SU-DHL-6 (cell line): ENCODE measurements at regions not wholly inside any gene's neighbourhood (a gene's known extent, or its start where the extent isn't known, plus 50 kb on each side); places are given as distances from the start of the nearest gene placed in this dataset.

Source experiments
- H2AFZ ChIP-seq: fragments of 200-600 bp; sonication (generic); 2 replicates; pipeline ENCODE4 v1.6.1; 2014; ENCODE audit warnings: low read depth, mild to moderate bottlenecking, moderate library complexity, mixed read lengths, antibody characterized with exemption, low read length; ENCODE audit not compliant: severe bottlenecking
- H3F3A ChIP-seq: fragments of 200-600 bp; shearing (Covaris generic); 2 replicates; pipeline ENCODE4 v1.6.0; 2016; ENCODE audit warnings: antibody characterized with exemption, mild to moderate bottlenecking; ENCODE audit not compliant: insufficient read depth
- H3K27ac ChIP-seq: fragments of 200-600 bp; sonication (generic); 2 replicates; pipeline ENCODE4 v1.5.1; 2016; ENCODE audit warnings: low read depth, mild to moderate bottlenecking, low read length, moderate library complexity, mixed read lengths
- H3K27me3 ChIP-seq: fragments of 200-600 bp; sonication (generic), shearing (Covaris generic); 2 replicates; pipeline ENCODE4 v1.6.0; 2014; ENCODE audit warnings: mild to moderate bottlenecking, low read length
- H3K36me3 ChIP-seq: fragments of 200-600 bp; sonication (generic); 2 replicates; pipeline ENCODE4 v1.6.1; 2014; ENCODE audit warnings: mild to moderate bottlenecking, low read length, mixed read lengths
- H3K4me2 ChIP-seq: fragments of 300-600, 200-600 bp; shearing (Covaris generic), sonication (generic); 2 replicates; pipeline ENCODE4 v1.6.0; 2014; ENCODE audit warnings: low read length, low read depth, mild to moderate bottlenecking; ENCODE audit not compliant: poor library complexity, severe bottlenecking
- H3K4me3 ChIP-seq: fragments of 200-600 bp; sonication (generic); 2 replicates; pipeline ENCODE4 v1.5.1; 2014; ENCODE audit warnings: antibody characterized with exemption, low read length, mild to moderate bottlenecking, mixed read lengths; ENCODE audit not compliant: insufficient read depth, poor library complexity, severe bottlenecking
- H3K79me2 ChIP-seq: fragments of 200-600 bp; sonication (generic); 2 replicates; pipeline ENCODE4 v1.6.1; 2014; ENCODE audit warnings: mild to moderate bottlenecking, low read length, moderate library complexity; ENCODE audit not compliant: insufficient read depth
- H3K9ac ChIP-seq: fragments of 200-600 bp; sonication (generic); 2 replicates; pipeline ENCODE4 v1.7.0; 2014; ENCODE audit warnings: mild to moderate bottlenecking, low read length
- H3K9me2 ChIP-seq: fragments of 200-600 bp; sonication (generic); replicated peaks from 2 replicates; pipeline ENCODE4 v1.6.1; 2014; ENCODE audit warnings: low read length; ENCODE audit not compliant: insufficient read depth
- H3K9me3 ChIP-seq: fragments of 200-600 bp; sonication (generic); 2 replicates; pipeline ENCODE4 v1.6.1; 2014; ENCODE audit warnings: low read length, mixed read lengths; ENCODE audit not compliant: insufficient read depth
- H4K20me1 ChIP-seq: fragments of 200-600 bp; sonication (generic); 2 replicates; pipeline ENCODE4 v1.6.1; 2014; ENCODE audit warnings: low read depth, mild to moderate bottlenecking, antibody characterized with exemption, low read length, moderate library complexity, mixed read lengths
- EZH2phosphoT487 ChIP-seq: fragments of 200-600 bp; sonication (generic), shearing (Covaris generic); conservative IDR thresholded peaks from 2 replicates; pipeline ENCODE4 v1.6.1; 2018; ENCODE audit warnings: mild to moderate bottlenecking, antibody characterized with exemption, low read length, moderate library complexity, mixed read lengths
- TF ChIP-seq, protein P1 (sequence below): fragments of 200-600 bp; sonication (generic); IDR thresholded peaks from one replicate; pipeline ENCODE4 v1.5.1; 2017; ENCODE audit warnings: antibody characterized with exemption, mild to moderate bottlenecking, low read length, moderate library complexity; ENCODE audit not compliant: insufficient read depth, poor library complexity, severe bottlenecking

DNA sequence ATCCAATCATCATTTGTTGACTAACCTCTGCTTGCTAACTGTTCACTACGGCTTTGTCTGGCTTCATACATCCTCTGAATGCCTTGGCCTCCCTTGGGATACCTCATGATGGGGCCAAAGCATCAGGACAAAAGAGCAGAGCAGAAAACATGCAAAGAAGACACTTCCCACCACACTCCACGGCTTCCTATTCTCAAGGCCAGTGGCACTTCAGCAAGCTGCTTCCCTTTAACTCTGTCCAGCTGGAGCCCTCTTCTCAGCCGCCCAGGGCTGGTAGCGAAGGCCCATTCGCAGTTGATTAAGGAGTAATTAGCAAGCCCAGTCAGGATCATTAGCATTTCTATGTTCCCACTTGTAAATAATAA is 224.3 kb upstream of the FGGY start:
- Histone ChIP-seq H3K9ac (no peak overlapping the region), H2AFZ (no peak overlapping the region), H3F3A (no peaks in the 10 kb centered on the region), H3K79me2 (no peaks in the 10 kb centered on the region), H3K36me3 (no peaks in the 10 kb centered on the region), H3K9me3 (no peaks in the 10 kb centered on the region), H4K20me1 (no peaks in the 10 kb centered on the region), H3K4me2 (no peak overlapping the region), H3K27me3 (no peaks in the 10 kb centered on the region), H3K4me3 (no peak overlapping the region), H3K27ac (no peak overlapping the region), H3K9me2 (no peaks in the 10 kb centered on the region)
- TF ChIP-seq, protein P1, sequence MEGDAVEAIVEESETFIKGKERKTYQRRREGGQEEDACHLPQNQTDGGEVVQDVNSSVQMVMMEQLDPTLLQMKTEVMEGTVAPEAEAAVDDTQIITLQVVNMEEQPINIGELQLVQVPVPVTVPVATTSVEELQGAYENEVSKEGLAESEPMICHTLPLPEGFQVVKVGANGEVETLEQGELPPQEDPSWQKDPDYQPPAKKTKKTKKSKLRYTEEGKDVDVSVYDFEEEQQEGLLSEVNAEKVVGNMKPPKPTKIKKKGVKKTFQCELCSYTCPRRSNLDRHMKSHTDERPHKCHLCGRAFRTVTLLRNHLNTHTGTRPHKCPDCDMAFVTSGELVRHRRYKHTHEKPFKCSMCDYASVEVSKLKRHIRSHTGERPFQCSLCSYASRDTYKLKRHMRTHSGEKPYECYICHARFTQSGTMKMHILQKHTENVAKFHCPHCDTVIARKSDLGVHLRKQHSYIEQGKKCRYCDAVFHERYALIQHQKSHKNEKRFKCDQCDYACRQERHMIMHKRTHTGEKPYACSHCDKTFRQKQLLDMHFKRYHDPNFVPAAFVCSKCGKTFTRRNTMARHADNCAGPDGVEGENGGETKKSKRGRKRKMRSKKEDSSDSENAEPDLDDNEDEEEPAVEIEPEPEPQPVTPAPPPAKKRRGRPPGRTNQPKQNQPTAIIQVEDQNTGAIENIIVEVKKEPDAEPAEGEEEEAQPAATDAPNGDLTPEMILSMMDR, result no peak

DNA sequence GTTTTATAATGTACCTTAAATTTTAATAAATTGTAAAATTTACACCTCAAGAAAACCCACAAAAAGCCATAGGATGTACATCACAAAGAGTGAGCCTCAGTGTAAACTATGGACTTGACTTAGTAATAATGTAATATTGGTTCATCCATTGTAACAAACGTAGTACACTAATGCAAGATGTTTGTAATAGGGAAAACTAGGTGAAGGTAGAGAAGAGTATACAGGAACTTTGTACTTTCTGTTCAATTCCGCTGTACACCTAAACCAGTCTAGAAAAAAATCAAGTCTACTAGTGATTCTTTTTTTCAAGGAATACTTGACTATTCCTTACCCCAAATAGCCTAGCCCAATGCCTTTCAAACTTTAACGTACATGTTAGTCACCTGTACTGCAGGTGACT is 222.3 kb upstream of the FGGY start:
- Histone ChIP-seq H3K27me3 (no peaks in the 10 kb centered on the region), H3K9me3 (no peaks in the 10 kb centered on the region), H3K79me2 (no peaks in the 10 kb centered on the region), H3K9me2 (no peaks in the 10 kb centered on the region), H3K4me2 (no peak overlapping the region), H3K27ac (no peak overlapping the region), H3K9ac (no peak overlapping the region), H3K4me3 (no peak overlapping the region), H3F3A (no peaks in the 10 kb centered on the region), H2AFZ (no peak overlapping the region), H4K20me1 (no peaks in the 10 kb centered on the region), H3K36me3 (no peaks in the 10 kb centered on the region)
- no peak for TF ChIP-seq EZH2phosphoT487

DNA sequence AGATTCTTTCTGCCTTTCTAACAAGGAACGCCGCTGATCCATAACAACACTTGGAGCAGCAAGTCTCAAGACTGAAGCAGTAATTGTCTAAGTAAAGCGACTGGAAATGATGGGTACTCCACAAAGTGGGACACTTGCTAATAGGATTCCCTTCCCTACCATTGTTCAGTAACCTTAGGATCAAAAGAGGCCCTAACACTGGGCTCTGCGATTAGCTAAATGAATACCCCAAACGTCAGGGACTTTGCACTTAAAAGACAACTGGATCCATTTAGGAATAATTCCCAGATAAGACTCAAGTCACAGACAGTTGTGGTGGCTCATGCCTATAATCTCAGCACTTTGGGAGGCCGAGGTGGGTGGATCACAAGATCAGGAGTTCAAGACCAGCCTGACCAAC is 221.9 kb upstream of the FGGY start:
- Histone ChIP-seq H3F3A (no peaks in the 10 kb centered on the region), H3K27me3 (no peaks in the 10 kb centered on the region), H3K9me2 (no peaks in the 10 kb centered on the region), H3K9me3 (no peaks in the 10 kb centered on the region), H3K4me3 (no peak overlapping the region), H3K36me3 (no peaks in the 10 kb centered on the region), H4K20me1 (no peaks in the 10 kb centered on the region), H2AFZ (no peak overlapping the region), H3K79me2 (no peaks in the 10 kb centered on the region), H3K9ac (no peak overlapping the region), H3K4me2 (no peak overlapping the region), H3K27ac (no peak overlapping the region)
- TF ChIP-seq EZH2phosphoT487, result no peak
- TF ChIP-seq, protein P1, result no peak

DNA sequence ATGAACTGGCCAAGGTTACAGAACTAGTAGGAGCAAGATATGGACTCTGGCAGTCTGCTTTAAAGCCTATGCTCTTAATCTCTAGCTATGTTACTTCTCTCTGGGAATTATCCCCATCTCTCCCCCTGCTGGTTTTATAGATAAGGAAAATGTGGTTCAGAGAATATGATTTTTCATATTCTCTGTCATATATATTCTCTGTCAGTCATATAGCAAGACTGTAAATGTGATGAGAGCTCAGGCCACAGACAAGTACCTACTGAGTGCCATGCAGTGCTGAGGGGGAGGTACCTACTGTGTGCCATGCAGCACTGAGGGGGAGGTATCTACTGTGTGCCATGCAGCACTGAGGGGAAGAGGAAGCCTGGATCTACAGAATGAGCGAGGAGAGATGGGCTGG is 220.3 kb upstream of the FGGY start:
- Histone ChIP-seq H3K27me3 (no peaks in the 10 kb centered on the region), H3K27ac (no peak overlapping the region), H3K79me2 (no peaks in the 10 kb centered on the region), H4K20me1 (no peaks in the 10 kb centered on the region), H3K36me3 (no peaks in the 10 kb centered on the region), H3K9ac (no peak overlapping the region), H3K9me2 (no peaks in the 10 kb centered on the region), H2AFZ (no peak overlapping the region), H3K4me2 (no peak overlapping the region), H3K4me3 (no peak overlapping the region), H3F3A (no peaks in the 10 kb centered on the region), H3K9me3 (no peaks in the 10 kb centered on the region)
- TF ChIP-seq, protein P1, result no peak
